DND-41 (cell line): ENCODE measurements at regions not wholly inside any gene's neighbourhood (a gene's known extent, or its start where the extent isn't known, plus 50 kb on each side); places are given as distances from the start of the nearest gene placed in this dataset.

ENCODE experiments used
- ATAC-seq: fragments of 200-7000 bp; cut with Tn5 transposase; 3 replicates; pipeline ENCODE4 v1.9.1; 2021; ENCODE audit warnings: low read depth; ENCODE audit not compliant: insufficient read depth
- DNase-seq: peaks from one replicate; pipeline ENCODE4 v3.0.0-alpha.2; 2020
- H2AFZ ChIP-seq: 2 replicates; pipeline ENCODE4 v1.6.0; 2012; ENCODE audit warnings: low read depth, low read length
- H3K27ac ChIP-seq: 2 replicates; pipeline ENCODE4 v1.5.1; 2012; ENCODE audit warnings: low read length, inconsistent platforms
- H3K27me3 ChIP-seq: fragments of 200-600 bp; sonication (generic); 2 replicates; pipeline ENCODE4 v1.6.0; 2012; ENCODE audit warnings: low read length, mild to moderate bottlenecking, inconsistent platforms; ENCODE audit not compliant: insufficient read depth, poor library complexity
- H3K36me3 ChIP-seq: 2 replicates; pipeline ENCODE4 v1.5.1; 2012; ENCODE audit warnings: low read length, inconsistent platforms; ENCODE audit not compliant: insufficient read depth
- H3K4me1 ChIP-seq: 2 replicates; pipeline ENCODE4 v1.5.1; 2012; ENCODE audit warnings: mild to moderate bottlenecking, low read length; ENCODE audit not compliant: insufficient read depth
- H3K4me2 ChIP-seq: 2 replicates; pipeline ENCODE4 v1.6.0; 2012; ENCODE audit warnings: mild to moderate bottlenecking, moderate library complexity, low read length, inconsistent platforms; ENCODE audit not compliant: insufficient read depth
- H3K4me3 ChIP-seq, 2 experiments: fragments of 200-600 bp in 1 of 2; shearing (Covaris generic) in 1 of 2; 2 replicates each; pipeline ENCODE4 v1.5.1; 2012 to 2016; ENCODE audit warnings: inconsistent platforms in 2 of 2, low read length in 2 of 2, mild to moderate bottlenecking in 2 of 2, low read depth in 1 of 2, moderate library complexity in 1 of 2
- H3K79me2 ChIP-seq: 2 replicates; pipeline ENCODE4 v1.6.0; 2012; ENCODE audit warnings: low read length, inconsistent platforms; ENCODE audit not compliant: insufficient read depth
- H3K9ac ChIP-seq: 2 replicates; pipeline ENCODE4 v1.6.0; 2012; ENCODE audit warnings: low read depth, mild to moderate bottlenecking, inconsistent platforms, low read length, moderate library complexity
- H3K9me3 ChIP-seq: 2 replicates; pipeline ENCODE4 v1.5.1; 2012; ENCODE audit warnings: low read length, moderate library complexity, mild to moderate bottlenecking, inconsistent platforms; ENCODE audit not compliant: insufficient read depth, severe bottlenecking
- H4K20me1 ChIP-seq: 2 replicates; pipeline ENCODE4 v1.6.0; 2012; ENCODE audit warnings: low read length; ENCODE audit not compliant: insufficient read depth
- CTCF ChIP-seq: IDR thresholded peaks from 2 replicates; pipeline ENCODE4 v1.5.1; 2012; ENCODE audit warnings: borderline replicate concordance, low read length, moderate library complexity, mild to moderate bottlenecking; ENCODE audit not compliant: poor library complexity, severe bottlenecking; ENCODE audit errors: extremely low read depth
- EZH2 ChIP-seq: IDR thresholded peaks from 3 replicates; pipeline ENCODE4 v1.6.1; 2012; ENCODE audit warnings: borderline replicate concordance, low read depth, mild to moderate bottlenecking, moderate library complexity, low read length, inconsistent platforms; ENCODE audit not compliant: severe bottlenecking

GRCh38 chr16:6557353-6558023 is 775.2 kb upstream of the RBFOX1 start:
- H3K79me2 ChIP-seq, result no peaks in the 10 kb centered on the region
- no peaks in the 10 kb centered on the region for H4K20me1 ChIP-seq
- H3K4me1 ChIP-seq, result no peaks in the 10 kb centered on the region
- H3K36me3 ChIP-seq, result no peaks in the 10 kb centered on the region
- ATAC-seq, result no peak
- DNase-seq, result no peak
- H3K4me2 ChIP-seq, result no peak overlapping the region
- H3K9ac ChIP-seq, result no peak overlapping the region
- H3K27ac ChIP-seq, result no peak overlapping the region
- H3K9me3 ChIP-seq, result no peaks in the 10 kb centered on the region
- TF ChIP-seq EZH2, result no peak
- TF ChIP-seq CTCF, result no peak
- H3K4me3 ChIP-seq, result no peak overlapping the region
- no peak overlapping the region for H2AFZ ChIP-seq
- H3K27me3 ChIP-seq, result no peaks in the 10 kb centered on the region

GRCh38 chr16:6549415-6549814 is 783.2 kb upstream of the RBFOX1 start:
- H3K4me3 ChIP-seq, result no peak overlapping the region
- no peaks in the 10 kb centered on the region for H4K20me1 ChIP-seq
- no peaks in the 10 kb centered on the region for H3K36me3 ChIP-seq
- no peak overlapping the region for H3K9ac ChIP-seq
- ATAC-seq, result no peak
- no peaks in the 10 kb centered on the region for H3K9me3 ChIP-seq
- H3K27ac ChIP-seq, result no peak overlapping the region
- no peak overlapping the region for H3K4me2 ChIP-seq
- TF ChIP-seq CTCF, result no peak
- no peak for TF ChIP-seq EZH2
- no peaks in the 10 kb centered on the region for H3K4me1 ChIP-seq
- no peak overlapping the region for H2AFZ ChIP-seq
- H3K27me3 ChIP-seq, result no peaks in the 10 kb centered on the region
- H3K79me2 ChIP-seq, result no peaks in the 10 kb centered on the region
- no peak for DNase-seq

GRCh38 chr16:6548507-6548906 is 784.1 kb upstream of the RBFOX1 start:
- H2AFZ ChIP-seq, result no peak overlapping the region
- H3K9ac ChIP-seq, result no peak overlapping the region
- no peak overlapping the region for H3K27ac ChIP-seq
- no peaks in the 10 kb centered on the region for H3K79me2 ChIP-seq
- H3K36me3 ChIP-seq, result no peaks in the 10 kb centered on the region
- ATAC-seq (no peak), DNase-seq (no peak)
- H3K9me3 ChIP-seq, result no peaks in the 10 kb centered on the region
- no peak overlapping the region for H3K4me2 ChIP-seq
- H3K27me3 ChIP-seq, result no peaks in the 10 kb centered on the region
- no peaks in the 10 kb centered on the region for H3K4me1 ChIP-seq
- no peaks in the 10 kb centered on the region for H4K20me1 ChIP-seq
- H3K4me3 ChIP-seq, result no peak overlapping the region
- TF ChIP-seq EZH2 (no peak), CTCF (no peak)

GRCh38 chr16:6547131-6547530 is 785.5 kb upstream of the RBFOX1 start:
- H3K79me2 ChIP-seq, result no peaks in the 10 kb centered on the region
- DNase-seq (no peak), ATAC-seq (no peak)
- H3K4me2 ChIP-seq, result no peak overlapping the region
- H3K4me1 ChIP-seq, result no peaks in the 10 kb centered on the region
- TF ChIP-seq CTCF, result no peak
- no peak for TF ChIP-seq EZH2
- no peaks in the 10 kb centered on the region for H4K20me1 ChIP-seq
- no peak overlapping the region for H3K27ac ChIP-seq
- no peaks in the 10 kb centered on the region for H3K9me3 ChIP-seq
- H2AFZ ChIP-seq, result no peak overlapping the region
- H3K4me3 ChIP-seq, result no peak overlapping the region
- no peaks in the 10 kb centered on the region for H3K27me3 ChIP-seq
- H3K9ac ChIP-seq, result no peak overlapping the region
- H3K36me3 ChIP-seq, result no peaks in the 10 kb centered on the region
